AG04449 (cell line): ENCODE measurements at regions not wholly inside any gene's neighbourhood (a gene's known extent, or its start where the extent isn't known, plus 50 kb on each side); places are given as distances from the start of the nearest gene placed in this dataset.

Experiments
- CTCF ChIA-PET: fragments of 350-600 bp; formaldehyde crosslinking; extraction: SDS; loops from one replicate; lab custom pipeline; 2021; ENCODE audit warnings: antibody characterized with exemption; lab: Yijun Ruan, JAX
- POLR2A ChIA-PET: fragments of 400-600, 350-600 bp; formaldehyde crosslinking; extraction: SDS; loops from one replicate; lab custom pipeline; 2020; ENCODE audit warnings: antibody characterized with exemption, inconsistent platforms; lab: Yijun Ruan, JAX
- DNase-seq: peaks from one replicate; pipeline ENCODE4 v3.0.0-alpha.2; 2010; ENCODE audit warnings: low read depth, low spot score
- H3K4me3 ChIP-seq: 2 replicates; pipeline ENCODE4 v1.5.1; 2011; ENCODE audit warnings: low read depth, mild to moderate bottlenecking, control low read depth, low read length
- CTCF ChIP-seq: IDR thresholded peaks from one replicate; pipeline ENCODE4 v1.5.1; 2011; ENCODE audit warnings: mild to moderate bottlenecking, moderate library complexity, low read length, control low read depth, inconsistent platforms; ENCODE audit not compliant: insufficient read depth; ENCODE audit errors: missing control alignments

- no peak overlapping the region for H3K4me3 ChIP-seq
- CTCF ChIA-PET: interaction anchor here (1.0 to 1.6 kb wide), 4 partner anchors 16 to 239 kb away, joined by 5 to 6 read pairs (median 5); a partner anchor contains a TSS
- TF ChIP-seq CTCF: no peak
- POLR2A ChIA-PET: no interaction called here
- DNase-seq: no peak
Observed at GRCh38 chr2:11071939-11072338, 83.3 kb upstream of the SLC66A3 start.

- POLR2A ChIA-PET: no interaction called here
- no peak for TF ChIP-seq CTCF
- no peak overlapping the region for H3K4me3 ChIP-seq
- CTCF ChIA-PET: interaction anchor here (1.0 to 1.6 kb wide), 3 partner anchors 15 to 240 kb away, joined by 5 read pairs; no protein-coding TSS in a partner anchor
- DNase-seq: no peak
Observed at GRCh38 chr2:11072550-11072949, 82.7 kb upstream of the SLC66A3 start.

- POLR2A ChIA-PET: no interaction called here
- H3K4me3 ChIP-seq: no peak overlapping the region
- CTCF ChIA-PET: interaction anchor here (1.0 to 1.6 kb wide), 4 partner anchors 14 to 241 kb away, joined by 3 to 5 read pairs (median 5); no protein-coding TSS in a partner anchor
- DNase-seq: no peak
- peak; percentile 61 for TF ChIP-seq CTCF
Observed at GRCh38 chr2:11073251-11073650, 82.0 kb upstream of the SLC66A3 start.

- H3K4me3 ChIP-seq: no peak overlapping the region
- POLR2A ChIA-PET: no interaction called here
- no peak for TF ChIP-seq CTCF
- CTCF ChIA-PET: interaction anchor here (1.2 kb wide), 1 partner anchor 174 kb away, joined by 3 read pairs; no protein-coding TSS in a partner anchor
- DNase-seq: no peak
Observed at GRCh38 chr2:11073776-11074175, 81.5 kb upstream of the SLC66A3 start.

GRCh38 chr2:11074246-11074820 lies 80.9 kb upstream of the SLC66A3 start:
- POLR2A ChIA-PET: no interaction called here
- H3K4me3 ChIP-seq: no peak overlapping the region
- TF ChIP-seq CTCF: no peak
- CTCF ChIA-PET: no interaction called here
- no peak for DNase-seq

GRCh38 chr2:11075221-11075620 lies 80.0 kb upstream of the SLC66A3 start:
- no peak overlapping the region for H3K4me3 ChIP-seq
- POLR2A ChIA-PET: no interaction called here
- CTCF ChIA-PET: no interaction called here
- no peak for DNase-seq
- TF ChIP-seq CTCF: no peak
